Activated naive CD8-positive, alpha-beta T cell treated with anti-CD3 and anti-CD28 coated beads, Interleukin-2, amount 10 ng/mL, durations not matched to agents 7 days and 5 days (primary cell): ENCODE measurements at regions not wholly inside any gene's neighbourhood (a gene's known extent, or its start where the extent isn't known, plus 50 kb on each side); places are given as distances from the start of the nearest gene placed in this dataset.
"Not testable (repeated sequence)": the region's sequence is repeated elsewhere in the genome, so short reads cannot be mapped to it uniquely, and the experiment has no call there.

Experiments
- ATAC-seq: fragments of 150-1000 bp; cut with Tn5 transposase; one replicate; pipeline ENCODE4 v1.10.0; 2021; ENCODE audit warnings: low read depth, moderate library complexity
- POLR2A ChIA-PET: fragments of 350-600 bp; sonication (Branson Sonifier 250); formaldehyde crosslinking; loops from one replicate; lab custom pipeline; 2021; ENCODE audit warnings: antibody characterized with exemption; lab: Charles Lee
- DNase-seq: peaks from one replicate; pipeline ENCODE4 v3.0.0; 2021
- H3K27ac Mint-ChIP-seq: one replicate; pipeline ENCODE4 v1.8.0; 2022; ENCODE audit warnings: mild to moderate bottlenecking, mixed read lengths
- H3K27me3 Mint-ChIP-seq: one replicate; pipeline ENCODE4 v1.8.0; 2022; ENCODE audit warnings: mild to moderate bottlenecking, moderate library complexity, mixed read lengths
- H3K36me3 Mint-ChIP-seq: one replicate; pipeline ENCODE4 v1.8.0; 2021; ENCODE audit warnings: mild to moderate bottlenecking, mixed read lengths
- H3K4me1 Mint-ChIP-seq: one replicate; pipeline ENCODE4 v1.8.0; 2021; ENCODE audit warnings: mixed read lengths
- H3K4me3 Mint-ChIP-seq: one replicate; pipeline ENCODE4 v1.8.0; 2022; ENCODE audit warnings: mild to moderate bottlenecking, moderate library complexity, mixed read lengths
- H3K9me3 Mint-ChIP-seq: one replicate; pipeline ENCODE4 v1.8.0; 2021; ENCODE audit warnings: mixed read lengths

DNA sequence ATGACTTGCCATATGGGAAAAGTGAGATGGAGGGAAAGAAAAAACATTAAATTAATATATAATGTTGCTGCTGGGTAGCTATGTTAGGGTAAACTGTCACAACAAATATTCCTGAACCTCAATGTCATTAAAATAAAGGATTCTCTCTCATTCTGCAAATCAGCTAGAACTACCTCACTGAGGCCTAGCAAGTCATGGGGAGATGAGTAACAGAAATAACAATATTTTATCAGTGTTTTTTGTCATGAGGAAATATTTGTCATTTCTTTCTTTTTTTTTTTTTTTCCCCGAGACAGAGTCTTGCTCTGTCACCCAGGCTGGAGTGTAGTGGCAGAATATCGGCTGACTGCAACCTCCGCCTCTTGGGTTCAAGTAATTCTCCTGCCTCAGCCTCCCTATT, 1282.3 kb upstream of the NRXN1 start:
- POLR2A ChIA-PET, result no interaction called here

DNA sequence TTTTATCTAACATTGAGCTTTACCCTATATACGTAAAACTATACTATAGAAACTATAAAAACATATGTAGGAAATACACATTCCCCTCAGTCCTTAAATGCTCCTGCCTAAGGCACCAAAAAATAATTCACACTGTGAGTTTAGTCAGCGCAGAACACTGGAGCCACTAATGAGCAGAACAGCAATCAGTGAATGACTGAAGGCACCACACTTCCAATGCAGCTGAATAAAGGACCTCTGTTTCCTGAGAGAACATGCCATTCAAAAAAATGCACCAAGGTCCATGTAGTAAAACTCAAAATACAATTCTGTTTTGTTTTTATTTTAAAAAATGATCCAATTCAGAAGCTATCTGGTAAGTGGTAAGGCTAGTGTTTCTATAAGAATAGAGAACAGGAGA, 1280.6 kb upstream of the NRXN1 start:
- H3K36me3 Mint-ChIP-seq, result no peaks in the 10 kb centered on the region
- ATAC-seq (no peak), DNase-seq (no peak)
- no peak overlapping the region for H3K27ac Mint-ChIP-seq
- no peaks in the 10 kb centered on the region for H3K27me3 Mint-ChIP-seq
- H3K4me3 Mint-ChIP-seq, result no peak overlapping the region
- H3K9me3 Mint-ChIP-seq, result peaks cover 4% of the 10 kb centered on the region
- no peaks in the 10 kb centered on the region for H3K4me1 Mint-ChIP-seq
- POLR2A ChIA-PET, result no interaction called here

More for the DNA sequence above, 1282.3 kb upstream of the NRXN1 start:
- peaks cover 3% of the 10 kb centered on the region for H3K9me3 Mint-ChIP-seq
- no peaks in the 10 kb centered on the region for H3K36me3 Mint-ChIP-seq
- no peak overlapping the region for H3K4me3 Mint-ChIP-seq
- H3K27me3 Mint-ChIP-seq, result no peaks in the 10 kb centered on the region
- no peaks in the 10 kb centered on the region for H3K4me1 Mint-ChIP-seq
- no peak for ATAC-seq
- DNase-seq, result no peak
- H3K27ac Mint-ChIP-seq, result no peak overlapping the region

DNA sequence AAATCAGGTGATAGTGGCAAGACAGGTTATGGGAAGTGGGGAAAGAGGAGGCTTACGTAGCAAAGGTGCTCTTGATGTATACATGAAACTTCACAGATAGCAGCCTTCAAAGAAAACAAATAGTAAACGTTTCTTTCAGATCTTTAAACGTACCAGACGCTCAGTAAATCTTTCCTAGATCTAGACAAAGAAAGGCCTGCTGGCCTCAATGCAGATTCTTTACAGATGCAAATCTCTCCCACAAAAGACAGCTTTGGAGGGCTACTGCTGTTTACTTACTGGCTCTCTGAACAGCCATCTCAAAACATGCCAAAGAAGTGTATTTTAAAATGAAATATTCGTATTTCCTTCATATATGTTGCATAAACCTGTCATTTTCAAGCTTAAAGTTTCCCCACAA, 1279.9 kb upstream of the NRXN1 start:
- Mint-ChIP-seq H3K36me3 (no peaks in the 10 kb centered on the region), H3K4me1 (no peaks in the 10 kb centered on the region), H3K27ac (no peak overlapping the region), H3K9me3 (peaks cover 4% of the 10 kb centered on the region), H3K4me3 (no peak overlapping the region), H3K27me3 (no peaks in the 10 kb centered on the region)
- DNase-seq (no peak), ATAC-seq (no peak)
- POLR2A ChIA-PET, result no interaction called here

DNA sequence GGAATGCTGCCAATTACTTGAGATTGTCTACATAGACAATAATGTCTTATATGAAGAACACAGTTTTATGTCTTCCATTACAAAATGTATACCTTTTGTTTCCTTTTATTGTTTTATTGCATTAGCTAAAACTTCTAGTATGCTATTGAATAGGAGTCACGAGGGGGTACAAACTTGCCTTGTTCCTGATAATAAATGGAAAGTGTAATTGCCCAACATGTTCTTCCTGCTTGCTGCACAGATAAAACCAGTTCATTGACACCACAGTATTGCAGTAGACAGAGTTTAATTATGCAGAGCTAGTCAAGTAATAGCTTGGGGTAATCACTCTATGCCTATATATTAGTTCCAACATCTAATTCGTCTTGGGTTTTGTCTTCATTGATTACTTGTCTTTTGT, 1276.2 kb upstream of the NRXN1 start:
- Mint-ChIP-seq H3K9me3 (peaks cover 9% of the 10 kb centered on the region), H3K27ac (no peak overlapping the region), H3K4me1 (no peaks in the 10 kb centered on the region), H3K4me3 (no peak overlapping the region), H3K27me3 (no peaks in the 10 kb centered on the region), H3K36me3 (no peaks in the 10 kb centered on the region)
- POLR2A ChIA-PET, result no interaction called here
- ATAC-seq (no peak), DNase-seq (no peak)

DNA sequence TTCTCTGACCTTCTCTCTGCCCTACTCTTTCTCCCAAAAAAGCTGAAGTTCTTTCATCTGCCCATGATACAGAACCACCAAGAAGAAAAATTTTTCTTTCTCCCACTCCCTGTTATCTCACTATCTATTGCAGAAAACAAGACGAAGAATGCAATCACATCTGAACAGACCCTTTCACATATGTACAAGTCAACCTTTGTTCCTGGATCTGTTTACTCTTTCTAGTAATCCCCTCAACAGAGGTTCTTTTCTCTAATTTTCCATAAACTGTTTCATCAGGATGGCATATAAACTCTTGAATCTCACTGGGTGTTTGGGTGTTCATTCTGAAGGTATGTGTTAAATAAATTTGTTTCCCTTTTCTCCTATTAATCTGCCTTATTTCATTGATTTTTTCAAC, 1262.7 kb upstream of the NRXN1 start:
- no peaks in the 10 kb centered on the region for H3K4me1 Mint-ChIP-seq
- H3K36me3 Mint-ChIP-seq, result no peaks in the 10 kb centered on the region
- no peaks in the 10 kb centered on the region for H3K9me3 Mint-ChIP-seq
- no peak for ATAC-seq
- no peak for DNase-seq
- no peak overlapping the region for H3K27ac Mint-ChIP-seq
- POLR2A ChIA-PET, result no interaction called here
- H3K4me3 Mint-ChIP-seq, result no peak overlapping the region
- H3K27me3 Mint-ChIP-seq, result no peaks in the 10 kb centered on the region

DNA sequence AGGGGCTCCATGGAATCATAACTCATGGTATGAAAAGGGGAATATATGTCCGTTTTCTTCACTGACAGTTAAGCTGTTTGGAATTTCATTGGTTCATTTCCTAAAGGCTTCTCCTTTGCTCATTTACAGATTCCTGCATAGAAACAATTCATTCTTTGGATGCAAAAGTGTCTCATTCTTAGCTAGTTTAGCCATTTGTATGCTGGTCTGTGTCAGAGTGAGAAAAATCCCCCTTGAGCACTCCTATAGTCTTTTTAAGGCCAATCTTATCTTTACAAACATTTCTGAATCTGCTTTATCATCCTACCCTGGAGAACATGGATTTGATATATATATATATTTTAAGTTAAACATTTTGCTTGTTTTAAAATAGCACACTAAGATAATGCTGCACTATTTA, 1260.9 kb upstream of the NRXN1 start:
- no peak for ATAC-seq
- no peaks in the 10 kb centered on the region for H3K36me3 Mint-ChIP-seq
- no peak for DNase-seq
- H3K4me3 Mint-ChIP-seq, result no peak overlapping the region
- H3K4me1 Mint-ChIP-seq, result no peaks in the 10 kb centered on the region
- POLR2A ChIA-PET, result no interaction called here
- H3K9me3 Mint-ChIP-seq, result no peaks in the 10 kb centered on the region
- no peaks in the 10 kb centered on the region for H3K27me3 Mint-ChIP-seq
- no peak overlapping the region for H3K27ac Mint-ChIP-seq

DNA sequence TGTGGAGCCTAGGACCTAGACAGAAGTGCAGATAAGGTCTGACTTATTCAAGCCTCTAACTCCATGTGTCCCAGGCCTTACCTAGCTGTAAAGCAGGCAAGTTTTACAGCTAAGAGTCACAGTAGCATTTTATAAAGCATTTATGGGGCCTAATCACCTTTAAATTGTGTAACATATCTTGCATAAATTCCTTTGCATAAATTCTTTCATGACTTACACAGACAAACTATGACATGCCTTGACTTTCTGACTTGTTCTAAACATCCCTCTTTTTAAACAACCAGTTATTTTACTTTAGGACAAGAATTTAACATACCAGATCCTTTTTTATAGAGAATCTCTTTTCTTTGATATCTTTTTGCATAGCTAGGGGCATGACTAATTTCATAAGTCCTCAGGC, 1257.8 kb upstream of the NRXN1 start:
- Mint-ChIP-seq H3K27ac (no peak overlapping the region), H3K27me3 (no peaks in the 10 kb centered on the region), H3K4me3 (no peak overlapping the region), H3K9me3 (peaks cover 5% of the 10 kb centered on the region), H3K4me1 (no peaks in the 10 kb centered on the region), H3K36me3 (no peaks in the 10 kb centered on the region)
- no peak for DNase-seq
- ATAC-seq, result no peak
- POLR2A ChIA-PET, result no interaction called here

GRCh38 chr2:52288596-52288995, 1256.7 kb upstream of the NRXN1 start:
- Mint-ChIP-seq H3K36me3 (no peaks in the 10 kb centered on the region), H3K27me3 (no peaks in the 10 kb centered on the region), H3K4me3 (no peak overlapping the region), H3K4me1 (no peaks in the 10 kb centered on the region), H3K27ac (no peak overlapping the region), H3K9me3 (peaks cover 6% of the 10 kb centered on the region)
- ATAC-seq, result no peak
- no peak for DNase-seq
- POLR2A ChIA-PET, result no interaction called here

DNA sequence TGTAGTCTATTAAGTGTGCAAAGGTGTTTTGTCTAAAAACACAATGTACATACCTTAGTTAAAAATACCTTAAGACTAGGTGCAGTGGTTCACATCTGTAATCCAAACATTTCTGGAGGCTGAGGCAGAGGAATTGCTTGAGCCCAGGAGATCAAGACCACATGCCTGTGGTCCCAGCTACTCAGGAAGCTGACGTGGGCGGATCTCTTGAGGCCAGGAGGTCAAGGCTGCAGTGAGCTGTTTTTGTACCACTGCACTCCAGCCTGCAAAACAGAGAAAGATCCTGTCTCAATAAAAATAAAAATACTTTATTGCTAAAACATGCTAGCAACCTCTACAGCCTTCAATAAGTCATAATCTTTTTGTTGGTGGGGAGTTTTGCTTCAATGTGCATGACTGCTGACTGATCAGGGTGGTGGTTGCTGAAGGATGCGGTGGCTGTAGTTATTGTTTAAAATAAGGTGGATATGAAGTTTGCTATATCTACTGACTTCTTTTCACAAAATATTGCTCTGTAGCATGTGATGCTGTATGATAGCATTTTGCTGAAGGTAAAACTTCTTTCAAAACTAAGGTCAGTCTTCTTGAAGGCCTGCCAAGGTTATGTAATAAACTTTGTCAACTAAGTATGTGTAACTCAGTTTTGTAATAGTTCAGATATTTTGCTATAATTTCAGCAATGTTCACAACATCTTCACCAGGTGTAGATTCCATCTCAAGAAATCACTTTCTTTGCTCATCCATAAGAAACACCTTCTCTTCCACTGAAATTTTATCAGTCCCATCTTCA, 1238.0 kb upstream of the NRXN1 start:
- H3K36me3 Mint-ChIP-seq, result no peaks in the 10 kb centered on the region
- H3K27ac Mint-ChIP-seq, result no peak overlapping the region
- H3K9me3 Mint-ChIP-seq, result peaks cover 10% of the 10 kb centered on the region
- POLR2A ChIA-PET, result no interaction called here
- ATAC-seq, result no peak
- no peak for DNase-seq
- H3K27me3 Mint-ChIP-seq, result no peaks in the 10 kb centered on the region
- H3K4me1 Mint-ChIP-seq, result no peaks in the 10 kb centered on the region
- H3K4me3 Mint-ChIP-seq, result no peak overlapping the region

GRCh38 chr2:52264911-52265310, 1233.0 kb upstream of the NRXN1 start:
- Mint-ChIP-seq H3K36me3 (no peaks in the 10 kb centered on the region), H3K27ac (no peak overlapping the region), H3K4me1 (no peaks in the 10 kb centered on the region), H3K27me3 (no peaks in the 10 kb centered on the region), H3K9me3 (peaks cover 7% of the 10 kb centered on the region), H3K4me3 (no peak overlapping the region)
- POLR2A ChIA-PET, result no interaction called here
- ATAC-seq (no peak), DNase-seq (no peak)

DNA sequence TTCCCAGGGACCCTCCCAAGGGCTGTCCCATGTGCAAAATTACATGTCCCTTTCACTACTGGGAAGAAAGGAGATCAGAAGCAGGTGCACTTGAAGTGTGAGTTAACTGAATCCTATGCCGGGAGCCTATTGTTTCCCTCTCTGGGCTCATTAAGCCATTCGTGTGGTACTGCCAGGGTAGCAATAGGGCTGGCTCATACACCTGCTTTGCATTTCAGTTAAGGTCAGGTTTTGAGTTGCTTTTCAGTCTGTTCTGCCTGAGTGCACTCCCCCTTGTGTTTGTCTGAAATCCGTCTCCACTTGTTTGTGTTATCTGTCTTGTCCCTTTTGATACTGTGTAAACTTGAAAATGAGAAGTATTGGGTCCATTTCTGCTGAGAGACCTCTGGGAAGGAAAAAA, 1232.6 kb upstream of the NRXN1 start:
- Mint-ChIP-seq H3K27me3 (no peaks in the 10 kb centered on the region), H3K9me3 (peaks cover 7% of the 10 kb centered on the region), H3K4me1 (no peaks in the 10 kb centered on the region), H3K27ac (no peak overlapping the region), H3K4me3 (no peak overlapping the region), H3K36me3 (no peaks in the 10 kb centered on the region)
- ATAC-seq, result no peak
- DNase-seq, result no peak
- POLR2A ChIA-PET, result no interaction called here

GRCh38 chr2:52260904-52261303, 1229.0 kb upstream of the NRXN1 start:
- DNase-seq, result no peak

DNA sequence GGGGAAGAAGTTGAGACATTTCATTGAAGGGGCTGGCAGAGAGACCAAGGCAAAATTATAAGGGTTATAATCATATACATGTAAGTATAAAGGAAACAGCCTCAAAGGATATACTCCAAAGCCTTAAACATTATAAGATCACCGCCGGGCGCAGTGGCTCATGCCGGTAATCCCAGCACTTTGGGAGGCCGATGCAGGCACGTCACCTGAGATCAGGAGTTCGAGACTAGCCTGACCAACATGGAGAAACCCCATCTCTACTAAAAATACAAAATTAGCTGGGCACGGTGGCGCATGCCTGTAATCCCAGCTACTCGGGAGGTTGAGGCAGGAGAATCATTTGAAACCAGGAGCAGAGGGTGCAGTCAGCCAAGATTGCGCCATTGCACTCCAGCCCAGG, 1227.0 kb upstream of the NRXN1 start:
- H3K36me3 Mint-ChIP-seq, DNase-seq, H3K4me3 Mint-ChIP-seq, H3K9me3 Mint-ChIP-seq, ATAC-seq, H3K4me1 Mint-ChIP-seq, H3K27me3 Mint-ChIP-seq, H3K27ac Mint-ChIP-seq, POLR2A ChIA-PET: not testable (repeated sequence)

More at GRCh38 chr2:52260904-52261303, 1229.0 kb upstream of the NRXN1 start:
- Mint-ChIP-seq H3K27ac (no peak overlapping the region), H3K9me3 (peaks cover 6% of the 10 kb centered on the region), H3K4me3 (no peak overlapping the region), H3K36me3 (no peaks in the 10 kb centered on the region), H3K27me3 (no peaks in the 10 kb centered on the region), H3K4me1 (no peaks in the 10 kb centered on the region)
- POLR2A ChIA-PET, result no interaction called here
- no peak for ATAC-seq

GRCh38 chr2:52258038-52258437, 1226.1 kb upstream of the NRXN1 start:
- Mint-ChIP-seq H3K27ac (no peak overlapping the region), H3K9me3 (peaks cover 3% of the 10 kb centered on the region), H3K36me3 (no peaks in the 10 kb centered on the region), H3K4me1 (no peaks in the 10 kb centered on the region), H3K4me3 (no peak overlapping the region), H3K27me3 (no peaks in the 10 kb centered on the region)
- ATAC-seq (no peak), DNase-seq (no peak)
- POLR2A ChIA-PET, result no interaction called here
